ENCODE measurements at regions not wholly inside any gene's neighbourhood (a gene's known extent, or its start where the extent isn't known, plus 50 kb on each side); places are given as distances from the start of the nearest gene placed in this dataset.
A peak's percentile ranks its signal among the peaks of the same experiment; 100 is the strongest.

DNA sequence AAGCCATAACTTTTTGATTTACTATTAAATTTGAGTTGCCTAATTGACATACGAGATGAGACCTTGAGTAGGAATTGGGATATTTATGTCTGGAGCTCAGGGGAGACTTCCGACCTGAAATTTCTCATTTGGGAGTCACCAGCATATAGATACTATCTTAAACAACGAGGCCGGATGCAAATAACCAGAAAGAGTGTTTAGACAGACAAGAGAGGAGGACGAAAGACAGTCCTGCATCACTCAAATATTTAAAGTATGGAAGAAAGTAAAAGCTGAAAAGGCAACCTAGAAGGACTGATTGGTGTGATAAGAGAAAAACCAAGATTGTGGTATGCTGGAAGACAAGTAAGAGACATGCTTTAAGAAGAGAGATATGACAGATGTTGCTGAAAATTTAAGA lies 675.0 kb upstream of the NUDT12 start:
- no peak for ATAC-seq
- CTCF ChIA-PET: no interaction called here
- BruUV-seq (replicated peaks): no TSS peak

DNA sequence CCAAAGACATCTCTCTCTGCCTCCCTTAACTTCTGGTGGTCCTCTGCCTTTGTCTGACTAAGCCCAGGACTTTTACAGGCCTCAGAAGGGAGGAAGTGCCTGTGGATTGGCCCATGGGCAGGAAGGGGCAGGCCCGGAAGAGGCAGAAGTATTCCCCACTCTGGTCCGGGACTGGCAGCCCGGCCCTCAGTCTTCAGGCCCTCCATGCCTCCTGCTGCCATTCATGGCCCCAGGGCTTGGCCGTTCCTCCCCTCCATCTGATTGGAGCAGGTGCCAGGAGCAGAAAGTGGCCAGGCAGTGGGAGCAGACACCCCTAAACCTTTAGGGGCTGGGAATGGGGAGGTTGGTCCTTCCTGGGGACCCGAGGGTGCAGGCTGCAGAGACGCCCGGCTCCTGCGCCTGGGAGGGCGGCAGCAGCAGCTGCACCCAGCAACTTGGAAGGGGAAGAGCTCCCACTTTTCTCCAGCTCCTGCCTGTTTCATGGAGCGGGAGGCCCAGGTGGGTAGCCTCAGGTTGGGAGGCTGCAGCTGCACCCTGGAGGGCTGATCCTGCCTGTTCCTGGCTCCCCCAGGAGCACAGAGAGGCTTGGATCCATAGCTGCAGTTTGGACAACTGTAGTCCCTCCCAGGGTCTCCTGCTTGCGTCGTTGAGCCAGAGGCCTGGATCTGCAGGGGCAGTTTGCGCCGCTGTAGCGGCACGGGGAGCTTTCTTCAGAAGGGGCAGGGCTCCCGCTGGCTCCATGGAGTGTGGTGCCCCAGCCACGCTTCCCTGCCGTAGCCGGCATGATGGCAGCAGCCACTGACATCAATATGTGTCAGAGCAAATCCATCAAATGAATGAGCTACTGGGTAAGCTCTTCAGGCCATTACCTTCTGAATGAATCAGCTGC lies 661.5 kb upstream of the NUDT12 start:
- Histone ChIP-seq H3K4me3 (replicated peaks in 1 of 2; ENCODE audit: low read depth in 1 of 2, low read length in 2 of 2) (no peak overlapping the region), H2AFZ (ENCODE audit: low read depth, low read length, poor library complexity, severe bottlenecking) (no peak overlapping the region), H3K4me2 (ENCODE audit: low read length) (no peak overlapping the region), H3K9me2 (ENCODE audit: insufficient read depth) (no peaks in the 10 kb centered on the region), H3K4me1 (ENCODE audit: control insufficient read depth in 1 of 2, insufficient read depth in 2 of 2, low read length in 2 of 2) (no peaks in the 10 kb centered on the region), H3K79me2 (ENCODE audit: insufficient read depth, low read length) (no peaks in the 10 kb centered on the region), H4K20me1 (ENCODE audit: insufficient read depth) (0 out of 2 replicates have a peak, but pooled peaks cover 3% of the 10 kb centered on the region), H3K36me3 (ENCODE audit: control insufficient read depth in 1 of 2, insufficient read depth in 2 of 2, low read length in 2 of 2) (no peaks in the 10 kb centered on the region), H3K27me3 (ENCODE audit: insufficient read depth, low read length) (no peaks in the 10 kb centered on the region), H3K9ac (ENCODE audit: low read length) (no peak overlapping the region), H3K9me3 (ENCODE audit: control insufficient read depth in 1 of 2, insufficient read depth in 1 of 2, low read depth in 1 of 2, low read length in 2 of 2) (no peaks in the 10 kb centered on the region), H3K27ac (ENCODE audit: low read depth, low read length) (no peak overlapping the region)
- RAD21 ChIA-PET (ENCODE audit: low non-redundant PET in 1 of 2, low total read pairs in 2 of 2, uncharacterized antibody in 2 of 2, unreplicated experiment in 2 of 2): no interaction called here
- CTCF ChIA-PET: no interaction called here
- POLR2A ChIA-PET: no interaction called here
- DNase-seq (ENCODE audit: low read depth, low spot score) (no peak), ATAC-seq (peak; percentile 34; the same call in 1 of the 2 replicates)
- BruUV-seq (replicated peaks): no TSS peak
- intact Hi-C loops (cut with micrococcal nuclease): no loop called here
- TF ChIP-seq CEBPB (IDR thresholded peaks at IDR 0.05; ENCODE audit: low read depth): no peak
- TF ChIP-seq, protein P1, sequence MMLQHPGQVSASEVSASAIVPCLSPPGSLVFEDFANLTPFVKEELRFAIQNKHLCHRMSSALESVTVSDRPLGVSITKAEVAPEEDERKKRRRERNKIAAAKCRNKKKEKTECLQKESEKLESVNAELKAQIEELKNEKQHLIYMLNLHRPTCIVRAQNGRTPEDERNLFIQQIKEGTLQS (IDR thresholded peaks at IDR 0.05): no peak
- TF ChIP-seq, protein P2, sequence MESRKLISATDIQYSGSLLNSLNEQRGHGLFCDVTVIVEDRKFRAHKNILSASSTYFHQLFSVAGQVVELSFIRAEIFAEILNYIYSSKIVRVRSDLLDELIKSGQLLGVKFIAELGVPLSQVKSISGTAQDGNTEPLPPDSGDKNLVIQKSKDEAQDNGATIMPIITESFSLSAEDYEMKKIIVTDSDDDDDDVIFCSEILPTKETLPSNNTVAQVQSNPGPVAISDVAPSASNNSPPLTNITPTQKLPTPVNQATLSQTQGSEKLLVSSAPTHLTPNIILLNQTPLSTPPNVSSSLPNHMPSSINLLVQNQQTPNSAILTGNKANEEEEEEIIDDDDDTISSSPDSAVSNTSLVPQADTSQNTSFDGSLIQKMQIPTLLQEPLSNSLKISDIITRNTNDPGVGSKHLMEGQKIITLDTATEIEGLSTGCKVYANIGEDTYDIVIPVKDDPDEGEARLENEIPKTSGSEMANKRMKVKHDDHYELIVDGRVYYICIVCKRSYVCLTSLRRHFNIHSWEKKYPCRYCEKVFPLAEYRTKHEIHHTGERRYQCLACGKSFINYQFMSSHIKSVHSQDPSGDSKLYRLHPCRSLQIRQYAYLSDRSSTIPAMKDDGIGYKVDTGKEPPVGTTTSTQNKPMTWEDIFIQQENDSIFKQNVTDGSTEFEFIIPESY (IDR thresholded peaks at IDR 0.05; ENCODE audit: extremely low read depth, insufficient replicate concordance, low read length): no peak
- TF ChIP-seq POLR2AphosphoS5 (IDR thresholded peaks at IDR 0.05; ENCODE audit: low read depth, low read length): no peak
- TF ChIP-seq SP1 (IDR thresholded peaks at IDR 0.05; ENCODE audit: low read depth): no peak
- no peak for TF ChIP-seq EZH2phosphoT487 (IDR thresholded peaks at IDR 0.05; ENCODE audit: borderline replicate concordance)
- TF ChIP-seq POLR2A (IDR thresholded peaks at IDR 0.05; ENCODE audit: borderline replicate concordance, extremely low read depth, insufficient read depth, insufficient read length): no peak
- TF ChIP-seq, protein P3, sequence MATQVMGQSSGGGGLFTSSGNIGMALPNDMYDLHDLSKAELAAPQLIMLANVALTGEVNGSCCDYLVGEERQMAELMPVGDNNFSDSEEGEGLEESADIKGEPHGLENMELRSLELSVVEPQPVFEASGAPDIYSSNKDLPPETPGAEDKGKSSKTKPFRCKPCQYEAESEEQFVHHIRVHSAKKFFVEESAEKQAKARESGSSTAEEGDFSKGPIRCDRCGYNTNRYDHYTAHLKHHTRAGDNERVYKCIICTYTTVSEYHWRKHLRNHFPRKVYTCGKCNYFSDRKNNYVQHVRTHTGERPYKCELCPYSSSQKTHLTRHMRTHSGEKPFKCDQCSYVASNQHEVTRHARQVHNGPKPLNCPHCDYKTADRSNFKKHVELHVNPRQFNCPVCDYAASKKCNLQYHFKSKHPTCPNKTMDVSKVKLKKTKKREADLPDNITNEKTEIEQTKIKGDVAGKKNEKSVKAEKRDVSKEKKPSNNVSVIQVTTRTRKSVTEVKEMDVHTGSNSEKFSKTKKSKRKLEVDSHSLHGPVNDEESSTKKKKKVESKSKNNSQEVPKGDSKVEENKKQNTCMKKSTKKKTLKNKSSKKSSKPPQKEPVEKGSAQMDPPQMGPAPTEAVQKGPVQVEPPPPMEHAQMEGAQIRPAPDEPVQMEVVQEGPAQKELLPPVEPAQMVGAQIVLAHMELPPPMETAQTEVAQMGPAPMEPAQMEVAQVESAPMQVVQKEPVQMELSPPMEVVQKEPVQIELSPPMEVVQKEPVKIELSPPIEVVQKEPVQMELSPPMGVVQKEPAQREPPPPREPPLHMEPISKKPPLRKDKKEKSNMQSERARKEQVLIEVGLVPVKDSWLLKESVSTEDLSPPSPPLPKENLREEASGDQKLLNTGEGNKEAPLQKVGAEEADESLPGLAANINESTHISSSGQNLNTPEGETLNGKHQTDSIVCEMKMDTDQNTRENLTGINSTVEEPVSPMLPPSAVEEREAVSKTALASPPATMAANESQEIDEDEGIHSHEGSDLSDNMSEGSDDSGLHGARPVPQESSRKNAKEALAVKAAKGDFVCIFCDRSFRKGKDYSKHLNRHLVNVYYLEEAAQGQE (IDR thresholded peaks at IDR 0.05; ENCODE audit: low read depth): no peak
- TF ChIP-seq, protein P4, sequence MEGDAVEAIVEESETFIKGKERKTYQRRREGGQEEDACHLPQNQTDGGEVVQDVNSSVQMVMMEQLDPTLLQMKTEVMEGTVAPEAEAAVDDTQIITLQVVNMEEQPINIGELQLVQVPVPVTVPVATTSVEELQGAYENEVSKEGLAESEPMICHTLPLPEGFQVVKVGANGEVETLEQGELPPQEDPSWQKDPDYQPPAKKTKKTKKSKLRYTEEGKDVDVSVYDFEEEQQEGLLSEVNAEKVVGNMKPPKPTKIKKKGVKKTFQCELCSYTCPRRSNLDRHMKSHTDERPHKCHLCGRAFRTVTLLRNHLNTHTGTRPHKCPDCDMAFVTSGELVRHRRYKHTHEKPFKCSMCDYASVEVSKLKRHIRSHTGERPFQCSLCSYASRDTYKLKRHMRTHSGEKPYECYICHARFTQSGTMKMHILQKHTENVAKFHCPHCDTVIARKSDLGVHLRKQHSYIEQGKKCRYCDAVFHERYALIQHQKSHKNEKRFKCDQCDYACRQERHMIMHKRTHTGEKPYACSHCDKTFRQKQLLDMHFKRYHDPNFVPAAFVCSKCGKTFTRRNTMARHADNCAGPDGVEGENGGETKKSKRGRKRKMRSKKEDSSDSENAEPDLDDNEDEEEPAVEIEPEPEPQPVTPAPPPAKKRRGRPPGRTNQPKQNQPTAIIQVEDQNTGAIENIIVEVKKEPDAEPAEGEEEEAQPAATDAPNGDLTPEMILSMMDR (IDR thresholded peaks at IDR 0.05 in 2 of 3, conservative IDR thresholded peaks at IDR 0.05 in 1 of 3; ENCODE audit: borderline replicate concordance in 1 of 3, insufficient read depth in 1 of 3, low read depth in 2 of 3, low read length in 2 of 3): no peak
- no peak for TF ChIP-seq SIN3A (IDR thresholded peaks at IDR 0.05; ENCODE audit: low read depth)

More for the DNA sequence above, 675.0 kb upstream of the NUDT12 start:
- ChIA-PET POLR2A (no interaction called here), RAD21 (ENCODE audit: low non-redundant PET in 1 of 2, low total read pairs in 2 of 2, uncharacterized antibody in 2 of 2, unreplicated experiment in 2 of 2) (no interaction called here)
- no peak for DNase-seq (ENCODE audit: low read depth, low spot score)
- no peaks in the 10 kb centered on the region; the same call in 1 of the 2 replicates for H4K20me1 ChIP-seq (ENCODE audit: insufficient read depth)
- no peak overlapping the region for H3K9ac ChIP-seq (ENCODE audit: low read length)
- no peak overlapping the region for H3K4me3 ChIP-seq (replicated peaks in 1 of 2; ENCODE audit: low read depth in 1 of 2, low read length in 2 of 2)
- H2AFZ ChIP-seq (ENCODE audit: low read depth, low read length, poor library complexity, severe bottlenecking): no peak overlapping the region
- no peak for TF ChIP-seq EZH2phosphoT487 (IDR thresholded peaks at IDR 0.05; ENCODE audit: borderline replicate concordance)
- TF ChIP-seq EGR1 (IDR thresholded peaks at IDR 0.05; ENCODE audit: low read depth): no peak
- no peaks in the 10 kb centered on the region for H3K79me2 ChIP-seq (ENCODE audit: insufficient read depth, low read length)
- no peaks in the 10 kb centered on the region for H3K9me2 ChIP-seq (ENCODE audit: insufficient read depth)
- intact Hi-C loops (cut with micrococcal nuclease): no loop called here
- no peak overlapping the region for H3K4me2 ChIP-seq (ENCODE audit: low read length)
- H3K9me3 ChIP-seq (ENCODE audit: control insufficient read depth in 1 of 2, insufficient read depth in 1 of 2, low read depth in 1 of 2, low read length in 2 of 2): no peaks in the 10 kb centered on the region
- no peaks in the 10 kb centered on the region for H3K4me1 ChIP-seq (ENCODE audit: control insufficient read depth in 1 of 2, insufficient read depth in 2 of 2, low read length in 2 of 2)
- H3K36me3 ChIP-seq (ENCODE audit: control insufficient read depth in 1 of 2, insufficient read depth in 2 of 2, low read length in 2 of 2): no peaks in the 10 kb centered on the region
- no peak overlapping the region for H3K27ac ChIP-seq (ENCODE audit: low read depth, low read length)
- H3K27me3 ChIP-seq (ENCODE audit: insufficient read depth, low read length): no peaks in the 10 kb centered on the region

Measured in HCT116 (cell line).